AG08396 (cell line): ENCODE measurements at regions not wholly inside any gene's neighbourhood (a gene's known extent, or its start where the extent isn't known, plus 50 kb on each side); places are given as distances from the start of the nearest gene placed in this dataset.
"Not testable (repeated sequence)": the region's sequence is repeated elsewhere in the genome, so short reads cannot be mapped to it uniquely, and the experiment has no call there.

ENCODE experiments used
- DNase-seq: peaks from one replicate; pipeline ENCODE4 v3.0.0; 2012; ENCODE audit warnings: low spot score, mixed read lengths

DNA sequence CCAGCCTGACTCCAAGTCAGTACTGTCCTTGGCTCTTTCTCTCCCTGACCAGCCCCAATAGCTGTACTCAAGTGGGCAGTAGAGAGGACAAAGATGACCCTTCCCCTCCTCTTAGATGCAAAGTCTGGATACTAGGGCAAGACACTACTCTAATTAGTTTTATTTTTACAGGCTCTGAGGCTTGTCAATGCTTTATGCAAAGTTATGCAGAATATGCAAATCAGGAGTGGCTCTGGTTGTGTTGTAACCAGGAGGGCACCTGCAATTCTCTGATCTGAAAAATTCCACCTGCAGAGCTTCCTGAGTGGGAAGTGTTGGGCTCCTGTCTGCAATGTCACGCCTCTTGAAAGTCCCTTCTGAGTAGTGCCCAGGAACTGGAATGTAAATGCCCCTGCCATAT is 201.5 kb downstream of the RGS3 start:
- DNase-seq: no peak

DNA sequence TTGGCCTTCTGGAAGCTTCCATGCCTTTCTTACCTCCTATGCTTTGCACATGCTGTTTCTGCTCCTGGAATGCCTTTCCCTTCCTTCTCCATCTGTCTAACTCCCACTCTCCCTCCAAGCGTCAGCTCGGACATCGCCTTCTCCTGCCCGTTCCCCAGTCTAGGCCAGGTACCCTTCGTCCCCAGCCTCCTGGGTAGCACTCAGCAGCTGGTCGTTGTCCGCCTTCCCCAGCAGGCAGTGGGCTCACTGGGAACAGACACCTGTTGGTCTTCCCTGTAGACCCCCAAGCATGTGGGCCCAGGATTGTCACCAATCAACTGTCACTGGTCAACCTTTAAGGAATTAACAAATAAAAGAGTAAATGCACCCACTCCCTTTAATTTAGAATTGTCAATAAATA is 202.2 kb downstream of the RGS3 start:
- DNase-seq: no peak

- DNase-seq: no peak
Measured at GRCh38 chr9:113668061-113668460, 204.5 kb downstream of the RGS3 start.

DNA sequence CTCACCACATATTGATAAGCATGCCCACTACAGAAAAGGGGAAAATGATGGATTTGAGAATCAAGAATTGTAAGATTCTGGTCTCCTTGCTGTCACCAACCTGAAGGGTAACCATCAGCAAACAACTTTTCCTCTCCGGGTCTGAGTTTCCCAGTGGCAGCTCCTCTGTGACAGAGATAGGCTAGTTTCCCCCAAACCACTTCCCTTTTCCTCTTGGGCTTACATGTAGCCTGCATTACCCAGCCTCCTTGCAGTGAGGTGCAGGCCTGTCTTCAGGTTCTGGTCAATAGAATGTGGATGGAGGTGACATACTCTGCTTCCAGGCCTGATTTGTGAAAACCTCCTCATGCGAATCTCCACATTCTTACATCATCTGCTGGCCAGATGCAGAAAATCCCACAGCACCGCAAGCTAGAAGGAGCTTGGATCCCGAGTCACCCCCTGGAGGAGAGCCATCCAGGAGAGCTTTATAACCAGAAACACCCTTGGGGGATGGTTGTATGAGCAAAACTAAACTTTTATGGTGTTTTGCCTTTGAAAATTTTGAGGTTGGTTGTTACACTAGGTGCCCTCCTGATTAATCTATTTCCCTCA is 206.1 kb downstream of the RGS3 start:
- peak; percentile 34 for DNase-seq

DNA sequence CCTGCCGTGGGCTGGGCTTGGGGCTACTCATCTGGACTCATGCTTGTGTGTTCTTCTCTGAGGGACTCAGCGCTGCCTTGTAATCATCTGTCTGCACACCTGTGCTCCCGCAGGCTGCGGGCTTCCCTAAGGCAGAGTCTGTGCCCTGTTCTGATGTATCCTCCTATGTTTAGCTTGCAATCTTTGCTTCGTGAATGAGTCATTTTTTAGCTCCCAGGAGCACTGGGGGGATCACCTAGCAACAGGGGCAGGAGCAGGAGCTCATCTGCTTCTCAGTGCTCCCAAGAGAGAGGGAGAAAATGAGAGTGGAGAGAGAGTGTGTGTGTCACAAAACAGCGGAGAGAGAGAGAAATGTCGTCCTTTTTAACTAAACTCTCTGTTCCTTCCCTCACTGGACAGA is 202.4 kb upstream of the ZNF618 start:
- DNase-seq: no peak

DNA sequence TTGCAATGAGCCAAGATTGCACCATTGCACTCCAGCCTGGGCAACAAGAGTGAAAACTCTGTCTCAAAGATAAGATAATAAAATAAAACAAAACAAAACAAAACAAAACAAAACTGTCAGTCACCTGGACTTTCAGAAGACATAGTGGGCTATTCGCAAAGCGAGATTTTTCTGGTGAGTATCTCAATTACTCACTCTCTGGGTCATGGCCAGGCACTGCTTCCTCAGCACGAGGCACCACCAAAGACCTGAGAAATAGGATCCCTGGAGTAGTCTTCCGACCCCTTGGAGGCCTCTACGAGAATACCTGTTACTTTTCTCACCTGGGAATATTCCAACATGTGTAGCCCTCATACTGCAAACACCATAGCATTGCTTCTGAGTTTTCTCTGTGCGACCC is 201.7 kb upstream of the ZNF618 start:
- DNase-seq: no peak

- peak; percentile 91 for DNase-seq
Measured at GRCh38 chr9:113675475-113675941, 200.6 kb upstream of the ZNF618 start.

DNA sequence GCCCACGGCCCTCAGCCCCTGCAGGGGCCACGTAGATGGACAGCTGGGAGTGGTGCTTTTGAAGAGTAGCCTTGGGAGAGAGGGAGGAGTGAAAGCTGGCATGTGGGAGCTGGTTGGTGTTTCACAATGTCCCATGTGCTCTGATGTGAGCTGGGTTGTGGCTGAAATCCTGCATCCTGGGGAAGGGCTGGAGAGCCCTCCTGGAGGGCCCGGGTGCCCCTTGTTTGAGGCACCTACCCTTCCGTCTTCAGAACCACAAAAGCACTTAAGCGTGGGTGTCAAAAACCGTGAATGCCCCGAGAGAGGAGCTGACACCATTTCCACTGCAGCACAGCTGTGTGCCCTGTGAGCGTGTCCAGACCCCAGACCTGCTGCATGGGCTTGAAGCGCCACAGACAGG is 199.1 kb upstream of the ZNF618 start:
- peak; percentile 33 for DNase-seq

DNA sequence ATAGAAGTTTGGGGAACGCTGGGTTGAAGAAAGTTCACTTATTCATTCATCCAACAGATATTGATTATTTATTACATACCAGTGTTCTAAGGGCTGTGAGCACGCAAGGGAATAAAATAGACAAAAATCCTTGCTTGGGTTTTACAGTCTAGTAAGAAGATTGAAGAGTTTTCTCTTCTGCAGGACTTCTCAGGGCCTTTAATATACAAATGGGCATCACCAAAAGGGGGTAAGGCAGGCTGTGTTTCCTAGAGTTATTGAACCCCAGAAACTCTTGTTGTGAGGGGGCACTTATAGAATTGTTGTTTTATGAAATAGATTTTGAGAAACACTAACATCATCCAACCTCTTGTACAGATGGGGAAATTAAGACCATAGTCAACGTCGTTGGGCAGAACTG is 198.5 kb upstream of the ZNF618 start:
- DNase-seq: no peak

GRCh38 chr9:113678119-113678858 is 197.8 kb upstream of the ZNF618 start:
- no peak for DNase-seq

GRCh38 chr9:113678859-113679256 is 197.3 kb upstream of the ZNF618 start:
- DNase-seq: no peak

DNA sequence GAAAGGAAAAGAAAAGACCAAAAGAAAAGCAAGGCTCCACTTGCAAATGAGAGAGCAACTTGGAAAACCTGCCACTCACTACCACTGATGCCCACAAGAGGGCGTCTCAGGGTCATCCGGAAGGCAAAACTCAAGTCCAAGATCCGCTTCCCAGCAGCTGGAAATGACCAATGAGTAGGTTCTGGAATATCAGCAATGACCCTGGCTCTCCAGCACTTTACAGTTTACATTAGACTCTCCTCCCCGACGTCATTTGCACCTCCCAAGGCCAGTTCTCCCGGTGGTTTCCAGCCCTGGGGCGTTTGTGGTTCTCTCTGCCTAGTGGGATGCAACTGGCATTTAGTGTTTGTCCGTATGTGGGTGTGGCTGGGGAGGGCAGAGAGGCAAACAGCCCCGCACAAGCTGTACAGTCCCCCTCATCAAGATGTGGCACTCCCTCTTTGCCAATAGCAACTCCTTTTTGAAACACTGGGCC is 193.8 kb upstream of the ZNF618 start:
- peak; percentile 82 for DNase-seq

DNA sequence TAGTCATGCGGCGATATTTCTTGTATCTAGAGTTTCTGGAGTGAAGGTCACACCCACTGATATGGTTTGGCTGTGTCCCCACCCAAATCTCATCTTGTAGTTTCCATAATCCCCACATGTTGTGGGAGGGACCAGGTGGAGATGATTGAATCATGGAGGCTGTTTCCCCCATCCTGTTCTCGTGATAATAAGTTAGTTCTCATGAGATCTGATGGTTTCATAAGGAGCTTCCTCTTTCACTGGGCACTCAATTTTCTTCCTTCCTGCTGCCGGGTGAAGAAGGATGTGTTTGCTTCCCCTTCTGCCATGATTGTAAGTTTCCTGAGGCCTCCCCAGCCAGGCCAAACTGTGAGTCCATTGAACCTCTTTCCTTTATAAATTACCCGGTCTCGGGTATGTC is 190.5 kb upstream of the ZNF618 start:
- DNase-seq: not testable (repeated sequence)

GRCh38 chr9:113687107-113687679 is 188.9 kb upstream of the ZNF618 start:
- DNase-seq: no peak

DNA sequence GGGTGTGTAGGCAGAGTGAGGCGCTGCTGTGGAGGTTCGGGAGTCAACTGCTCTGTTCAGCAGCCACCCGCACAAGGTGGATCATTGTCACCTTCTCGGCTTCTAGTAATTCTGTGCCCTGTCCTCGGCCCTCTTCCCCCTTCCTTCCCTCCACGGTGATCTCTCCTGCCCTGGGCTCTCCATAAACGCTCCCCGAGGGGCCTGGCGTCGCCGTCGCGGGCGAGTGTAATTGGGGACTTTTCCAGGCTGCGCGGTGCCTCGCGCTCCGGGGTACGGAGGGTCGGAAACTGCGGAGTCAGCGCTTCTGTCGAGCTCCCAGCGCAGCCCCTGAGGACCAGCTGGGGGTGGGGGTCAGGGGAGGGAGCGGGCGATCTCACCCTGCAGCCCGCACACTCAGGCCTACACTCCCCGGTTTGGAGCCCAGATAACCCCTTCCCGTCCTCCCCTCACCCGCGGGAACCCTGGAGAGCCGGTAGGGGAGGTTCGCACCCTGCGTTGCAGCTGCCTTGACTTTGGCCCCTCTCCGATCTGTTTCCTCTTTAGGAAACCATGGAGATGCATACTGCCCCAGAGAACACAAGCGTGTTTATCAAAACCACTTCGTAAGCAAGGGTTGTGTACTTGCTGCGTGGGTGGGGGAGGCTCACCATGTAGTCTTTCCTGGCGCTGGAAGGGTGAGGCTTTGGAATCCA is 188.3 kb upstream of the ZNF618 start:
- no peak for DNase-seq

DNA sequence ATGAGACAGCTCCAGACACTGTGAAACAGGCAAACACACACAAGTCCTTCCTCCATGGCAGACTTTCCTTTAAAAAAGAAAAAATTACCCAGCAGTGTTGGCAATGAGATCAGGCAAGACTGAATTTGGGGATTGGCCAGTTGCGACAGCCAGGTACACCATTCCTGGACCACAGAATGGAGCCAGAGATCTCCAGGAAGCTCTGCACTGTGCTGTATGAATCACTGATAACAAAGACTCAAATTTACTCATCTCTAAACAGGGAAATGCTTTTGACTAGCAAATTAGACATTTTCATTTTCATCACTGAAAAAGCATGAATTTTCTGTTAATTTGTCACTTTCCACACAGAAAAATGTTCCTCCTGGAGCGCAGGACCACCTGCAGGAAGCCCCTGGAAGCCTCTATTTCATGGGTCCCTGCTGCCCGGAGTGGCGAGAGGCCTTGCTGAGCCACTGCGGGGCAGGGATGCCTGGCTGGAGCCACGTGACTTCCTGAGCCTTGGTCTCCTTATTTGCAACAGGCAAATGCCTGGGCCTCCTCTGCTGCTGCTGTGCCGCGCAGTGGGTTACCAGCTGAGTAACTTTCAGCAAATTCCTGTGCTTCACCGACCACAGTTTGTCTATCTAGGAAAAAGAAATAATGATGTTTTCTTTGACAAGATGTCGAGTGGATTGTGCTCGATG is 185.9 kb upstream of the ZNF618 start:
- DNase-seq: no peak

- DNase-seq: no peak
Measured at GRCh38 chr9:113692256-113692655, 183.9 kb upstream of the ZNF618 start.

DNA sequence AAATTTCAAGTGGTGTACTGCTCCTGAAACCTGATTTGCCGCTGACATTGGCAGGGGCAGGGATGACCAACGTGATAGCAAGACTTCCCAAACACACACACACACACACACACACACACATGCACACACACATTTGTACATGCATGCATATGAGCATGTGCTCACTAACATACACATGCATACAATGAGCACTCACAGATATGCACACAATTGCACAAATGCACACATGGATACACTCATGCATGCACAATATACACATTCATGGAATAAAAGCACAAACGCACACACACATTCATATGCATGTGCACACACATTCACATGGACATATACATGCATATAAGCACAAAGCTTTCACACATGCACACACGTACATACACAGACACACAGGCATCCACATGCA is 181.2 kb upstream of the ZNF618 start:
- DNase-seq: no peak

- no peak for DNase-seq
Measured at GRCh38 chr9:113695440-113695851, 180.7 kb upstream of the ZNF618 start.

- DNase-seq: no peak
Measured at GRCh38 chr9:113695901-113696300, 180.2 kb upstream of the ZNF618 start.

- DNase-seq: no peak
Measured at GRCh38 chr9:113701774-113702755, 174.0 kb upstream of the ZNF618 start.
